ENCODE measurements at regions not wholly inside any gene's neighbourhood (a gene's known extent, or its start where the extent isn't known, plus 50 kb on each side); places are given as distances from the start of the nearest gene placed in this dataset.
"Not testable (repeated sequence)": the region's sequence is repeated elsewhere in the genome, so short reads cannot be mapped to it uniquely, and the experiment has no call there.

DNA sequence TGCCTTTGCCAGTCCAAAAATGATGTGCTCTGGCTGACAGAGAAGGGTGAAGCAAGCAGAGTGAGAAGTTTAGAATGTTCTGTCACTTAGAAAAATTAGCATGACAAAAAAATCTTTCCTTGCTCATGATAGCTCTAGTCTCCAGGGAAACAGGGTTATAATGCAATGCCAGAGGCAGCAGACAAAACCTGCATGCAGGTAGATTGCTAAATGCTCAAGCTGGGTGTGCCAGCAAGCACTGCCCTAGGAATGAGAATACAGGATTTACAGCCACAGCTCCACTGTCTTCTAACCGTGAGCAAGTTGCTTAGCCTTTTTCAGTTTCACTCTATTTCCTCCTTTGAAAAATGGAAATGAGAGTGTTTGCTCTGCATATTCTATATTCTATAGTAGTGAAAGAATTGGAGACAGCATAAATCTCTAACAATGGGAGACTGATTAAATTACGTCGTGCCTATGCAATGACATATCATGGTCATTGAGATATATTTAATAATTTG lies 516.6 kb upstream of the C16orf82 start:
- intact Hi-C loops (cut with DNase I, micrococcal nuclease): no loop called here
- Mint-ChIP-seq H3K27me3 (peaks cover 16% of the 10 kb centered on the region), H3K9me3 (ENCODE audit: low read depth) (no peaks in the 10 kb centered on the region), H3K4me3 (no peak overlapping the region), H3K4me1 (no peaks in the 10 kb centered on the region), H3K36me3 (ENCODE audit: low read depth) (no peaks in the 10 kb centered on the region), H3K27ac (no peak overlapping the region)
- POLR2A ChIA-PET: no interaction called here
- CTCF ChIA-PET: interaction anchor here (1.1 kb wide), 1 partner anchor 22 kb away, joined by 3 read pairs; no protein-coding TSS in a partner anchor
- ATAC-seq (no peak), DNase-seq (no peak)

DNA sequence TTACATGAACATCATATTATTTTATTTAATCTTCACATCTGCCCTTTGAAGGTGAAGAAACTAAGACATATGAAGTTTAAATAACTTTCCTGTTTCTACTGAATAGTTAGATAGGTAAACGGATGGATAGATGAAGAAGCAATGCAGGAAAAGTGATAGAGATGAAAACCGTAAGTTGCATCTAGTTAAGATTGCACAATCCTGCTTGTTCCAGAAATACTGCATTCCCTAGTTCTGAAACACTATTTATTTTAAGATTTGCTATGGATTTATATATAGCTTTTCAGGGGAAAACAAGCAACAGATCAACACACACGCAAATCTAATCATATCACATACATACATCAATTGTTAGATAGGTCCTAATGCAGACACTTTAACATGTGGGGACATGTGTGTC lies 512.7 kb upstream of the C16orf82 start:
- H3K4me3 Mint-ChIP-seq: no peak overlapping the region
- ChIA-PET CTCF (no interaction called here), POLR2A (no interaction called here)
- peaks cover 22% of the 10 kb centered on the region for H3K27me3 Mint-ChIP-seq
- no peaks in the 10 kb centered on the region for H3K4me1 Mint-ChIP-seq
- no peak for ATAC-seq
- no peaks in the 10 kb centered on the region for H3K9me3 Mint-ChIP-seq (ENCODE audit: low read depth)
- intact Hi-C loops (cut with DNase I, micrococcal nuclease): no loop called here
- H3K36me3 Mint-ChIP-seq (ENCODE audit: low read depth): no peaks in the 10 kb centered on the region
- no peak for DNase-seq
- no peak overlapping the region for H3K27ac Mint-ChIP-seq

GRCh38 chr16:26561303-26561702 lies 505.4 kb upstream of the C16orf82 start:
- ChIA-PET POLR2A (no interaction called here), CTCF (interaction anchor here (1.5 kb wide), 1 partner anchor 85 kb away, joined by 3 read pairs; no protein-coding TSS in a partner anchor)
- no peaks in the 10 kb centered on the region for H3K9me3 Mint-ChIP-seq (ENCODE audit: low read depth)
- DNase-seq (no peak), ATAC-seq (no peak)
- H3K27me3 Mint-ChIP-seq: peaks cover 39% of the 10 kb centered on the region
- H3K27ac Mint-ChIP-seq: no peak overlapping the region
- intact Hi-C loops (cut with DNase I, micrococcal nuclease): no loop called here
- H3K36me3 Mint-ChIP-seq (ENCODE audit: low read depth): no peaks in the 10 kb centered on the region
- no peaks in the 10 kb centered on the region for H3K4me1 Mint-ChIP-seq
- no peak overlapping the region for H3K4me3 Mint-ChIP-seq

DNA sequence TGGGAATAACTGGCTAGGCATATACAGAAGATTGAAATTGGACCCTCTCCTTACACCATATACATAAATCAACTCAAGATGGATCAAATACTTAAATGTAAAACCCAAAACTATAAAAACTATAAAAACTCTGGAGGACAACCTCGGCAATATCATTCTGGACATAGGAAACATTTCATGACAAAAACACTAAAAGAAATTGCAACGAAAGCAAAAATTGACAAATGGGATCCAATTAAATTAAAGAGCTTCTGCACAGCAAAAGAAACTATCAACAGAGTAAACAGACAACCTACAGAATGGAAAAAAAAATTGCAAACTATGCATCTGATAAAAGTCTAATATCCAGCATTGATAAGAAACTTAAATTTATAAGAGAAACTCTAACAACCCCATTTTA lies 503.7 kb upstream of the C16orf82 start:
- peaks cover 33% of the 10 kb centered on the region for H3K27me3 Mint-ChIP-seq
- POLR2A ChIA-PET: no interaction called here

DNA sequence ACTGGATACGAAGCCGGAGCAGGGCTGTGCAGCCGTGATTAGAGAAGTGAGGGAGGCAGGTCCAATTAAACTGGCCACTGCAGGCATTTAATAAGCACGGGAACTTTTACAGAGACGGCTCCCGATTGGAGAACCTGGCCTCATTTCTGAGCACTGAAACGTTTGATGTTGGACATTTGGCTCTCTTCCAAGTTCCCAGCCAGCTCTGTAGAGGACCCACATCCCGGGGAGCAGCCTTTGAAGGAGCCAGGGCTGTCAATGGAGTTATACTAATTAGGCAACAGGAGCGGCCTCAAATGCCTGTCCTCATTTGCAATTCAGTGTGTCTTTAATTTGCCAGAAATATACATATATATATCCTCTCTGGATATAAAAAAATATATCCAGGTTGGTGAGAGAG lies 499.4 kb upstream of the C16orf82 start:
- Mint-ChIP-seq H3K27ac (no peak overlapping the region), H3K4me1 (no peaks in the 10 kb centered on the region), H3K4me3 (no peak overlapping the region), H3K9me3 (ENCODE audit: low read depth) (no peaks in the 10 kb centered on the region), H3K36me3 (ENCODE audit: low read depth) (no peaks in the 10 kb centered on the region), H3K27me3 (peaks cover 11% of the 10 kb centered on the region)
- ChIA-PET POLR2A (no interaction called here), CTCF (no interaction called here)
- DNase-seq (no peak), ATAC-seq (no peak)
- intact Hi-C loops (cut with DNase I, micrococcal nuclease): no loop called here

More for the DNA sequence above, 503.7 kb upstream of the C16orf82 start:
- Mint-ChIP-seq H3K9me3 (ENCODE audit: low read depth) (no peaks in the 10 kb centered on the region), H3K4me1 (no peaks in the 10 kb centered on the region), H3K27ac (no peak overlapping the region), H3K36me3 (ENCODE audit: low read depth) (no peaks in the 10 kb centered on the region), H3K4me3 (no peak overlapping the region)
- ATAC-seq: no peak
- intact Hi-C loops (cut with DNase I, micrococcal nuclease): no loop called here
- CTCF ChIA-PET: no interaction called here
- DNase-seq: no peak

- Mint-ChIP-seq H3K27ac (no peak overlapping the region), H3K27me3 (peaks cover 4% of the 10 kb centered on the region), H3K9me3 (ENCODE audit: low read depth) (no peaks in the 10 kb centered on the region), H3K36me3 (ENCODE audit: low read depth) (no peaks in the 10 kb centered on the region), H3K4me1 (no peaks in the 10 kb centered on the region), H3K4me3 (no peak overlapping the region)
- DNase-seq: peak; percentile 25
- ATAC-seq: peak; percentile 64
- intact Hi-C loops (cut with DNase I, micrococcal nuclease): loop anchor here in 1 of 2 experiments (2.0 kb wide), 1 partner anchor 731 kb away; no protein-coding TSS in a partner anchor
- CTCF ChIA-PET: interaction anchor here (0.7 to 1.8 kb wide), 6 partner anchors 15 to 186 kb away, joined by 3 to 5 read pairs (median 3); no protein-coding TSS in a partner anchor
- POLR2A ChIA-PET: no interaction called here
These were observed 496.9 kb upstream of the C16orf82 start for GRCh38 chr16:26569793-26570192.

GRCh38 chr16:26578748-26579147 lies 488.0 kb upstream of the C16orf82 start:
- CTCF ChIA-PET: interaction anchor here (1.2 kb wide), 1 partner anchor 13 kb away, joined by 3 read pairs; no protein-coding TSS in a partner anchor
- DNase-seq: no peak
- H3K4me1 Mint-ChIP-seq: no peaks in the 10 kb centered on the region
- no peak overlapping the region for H3K4me3 Mint-ChIP-seq
- peaks cover 33% of the 10 kb centered on the region for H3K27me3 Mint-ChIP-seq
- no peak for ATAC-seq
- POLR2A ChIA-PET: no interaction called here
- peaks cover 3% of the 10 kb centered on the region for H3K9me3 Mint-ChIP-seq (ENCODE audit: low read depth)
- no peaks in the 10 kb centered on the region for H3K36me3 Mint-ChIP-seq (ENCODE audit: low read depth)
- no peak overlapping the region for H3K27ac Mint-ChIP-seq
- intact Hi-C loops (cut with DNase I, micrococcal nuclease): no loop called here

GRCh38 chr16:26583803-26584202 lies 482.9 kb upstream of the C16orf82 start:
- no peak overlapping the region for H3K27ac Mint-ChIP-seq
- H3K27me3 Mint-ChIP-seq: peaks cover 38% of the 10 kb centered on the region
- CTCF ChIA-PET: interaction anchor here (1.0 kb wide), 1 partner anchor 30 kb away, joined by 3 read pairs; no protein-coding TSS in a partner anchor
- no peaks in the 10 kb centered on the region for H3K4me1 Mint-ChIP-seq
- intact Hi-C loops (cut with DNase I, micrococcal nuclease): loop anchor here in 1 of 2 experiments (10.0 kb wide), 1 partner anchor 59 kb away; no protein-coding TSS in a partner anchor
- DNase-seq (no peak), ATAC-seq (no peak)
- no peaks in the 10 kb centered on the region for H3K36me3 Mint-ChIP-seq (ENCODE audit: low read depth)
- H3K9me3 Mint-ChIP-seq (ENCODE audit: low read depth): peaks cover 7% of the 10 kb centered on the region
- POLR2A ChIA-PET: no interaction called here
- no peak overlapping the region for H3K4me3 Mint-ChIP-seq

GRCh38 chr16:26593700-26594099 lies 473.0 kb upstream of the C16orf82 start:
- H3K9me3 Mint-ChIP-seq (ENCODE audit: low read depth): no peaks in the 10 kb centered on the region
- intact Hi-C loops (cut with DNase I, micrococcal nuclease): loop anchor here in 1 of 2 experiments (10.0 kb wide), 1 partner anchor 1579 kb away; the partner anchor contains the start of gene ARHGAP17
- CTCF ChIA-PET: interaction anchor here (0.7 to 1.2 kb wide), 2 partner anchors 12 to 815 kb away, joined by 3 to 5 read pairs; no protein-coding TSS in a partner anchor
- DNase-seq (no peak), ATAC-seq (no peak)
- H3K27me3 Mint-ChIP-seq: peaks cover 24% of the 10 kb centered on the region
- H3K4me1 Mint-ChIP-seq: peaks cover 38% of the 10 kb centered on the region
- H3K36me3 Mint-ChIP-seq (ENCODE audit: low read depth): no peaks in the 10 kb centered on the region
- H3K4me3 Mint-ChIP-seq: no peak overlapping the region
- no peak overlapping the region for H3K27ac Mint-ChIP-seq
- POLR2A ChIA-PET: no interaction called here

DNA sequence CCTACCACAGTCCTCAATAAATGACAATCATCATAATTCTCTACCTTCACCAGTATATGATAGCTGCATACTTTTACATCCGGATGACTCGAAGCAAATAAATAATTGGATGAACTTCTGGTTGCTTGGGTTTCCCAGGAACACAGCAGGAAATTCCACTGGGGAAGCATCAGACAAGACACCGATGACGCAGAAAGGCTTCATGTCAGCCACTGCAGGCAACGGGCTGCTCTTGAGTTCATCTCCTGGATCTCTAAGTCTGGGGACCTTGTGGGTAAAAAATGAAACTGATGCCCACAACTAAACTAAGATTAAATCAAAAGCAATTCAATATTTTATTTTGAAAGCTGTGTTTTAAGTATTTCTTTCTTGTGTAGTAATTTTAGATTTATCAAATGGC lies 472.1 kb upstream of the C16orf82 start:
- ATAC-seq (no peak), DNase-seq (no peak)
- Mint-ChIP-seq H3K27me3 (peaks cover 21% of the 10 kb centered on the region), H3K36me3 (ENCODE audit: low read depth) (peaks cover 2% of the 10 kb centered on the region), H3K4me1 (peaks cover 47% of the 10 kb centered on the region), H3K4me3 (no peak overlapping the region), H3K9me3 (ENCODE audit: low read depth) (no peaks in the 10 kb centered on the region), H3K27ac (peak overlapping the region; percentile 52)
- ChIA-PET CTCF (interaction anchor here (0.7 to 1.2 kb wide), 2 partner anchors 11 to 816 kb away, joined by 3 to 5 read pairs; no protein-coding TSS in a partner anchor), POLR2A (no interaction called here)
- intact Hi-C loops (cut with DNase I, micrococcal nuclease): loop anchor here in 1 of 2 experiments (5.0 to 10.0 kb wide), 4 partner anchors 583 to 1580 kb away; partner anchors contain the start of gene ARHGAP17

DNA sequence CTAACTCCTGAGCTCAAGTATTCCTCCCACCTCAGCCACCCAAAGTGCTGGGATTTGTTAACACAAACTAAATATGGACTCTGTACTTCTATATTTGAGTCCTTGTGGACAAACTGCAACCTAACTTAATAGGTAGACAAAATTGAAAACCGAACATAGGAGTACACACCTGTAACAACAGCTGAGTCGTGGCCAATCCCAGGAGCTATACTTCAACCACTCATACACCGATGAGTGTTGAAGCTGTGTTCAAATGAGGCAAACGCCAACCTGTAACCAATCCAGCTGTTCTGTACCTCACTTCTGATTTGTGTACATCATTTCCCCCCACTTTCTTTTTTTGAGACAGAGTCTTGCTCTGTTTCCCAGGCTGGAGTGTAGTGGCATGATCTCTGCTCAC lies 471.5 kb upstream of the C16orf82 start:
- H3K36me3 Mint-ChIP-seq (ENCODE audit: low read depth): peaks cover 2% of the 10 kb centered on the region
- H3K9me3 Mint-ChIP-seq (ENCODE audit: low read depth): no peaks in the 10 kb centered on the region
- ChIA-PET POLR2A (no interaction called here), CTCF (no interaction called here)
- intact Hi-C loops (cut with DNase I, micrococcal nuclease): loop anchor here in 1 of 2 experiments (5.0 to 10.0 kb wide), 4 partner anchors 582 to 1580 kb away; partner anchors contain the start of gene ARHGAP17
- peaks cover 47% of the 10 kb centered on the region for H3K4me1 Mint-ChIP-seq
- no peak for ATAC-seq
- H3K27me3 Mint-ChIP-seq: peaks cover 20% of the 10 kb centered on the region
- H3K4me3 Mint-ChIP-seq: no peak overlapping the region
- peak overlapping the region; percentile 42 for H3K27ac Mint-ChIP-seq
- no peak for DNase-seq

DNA sequence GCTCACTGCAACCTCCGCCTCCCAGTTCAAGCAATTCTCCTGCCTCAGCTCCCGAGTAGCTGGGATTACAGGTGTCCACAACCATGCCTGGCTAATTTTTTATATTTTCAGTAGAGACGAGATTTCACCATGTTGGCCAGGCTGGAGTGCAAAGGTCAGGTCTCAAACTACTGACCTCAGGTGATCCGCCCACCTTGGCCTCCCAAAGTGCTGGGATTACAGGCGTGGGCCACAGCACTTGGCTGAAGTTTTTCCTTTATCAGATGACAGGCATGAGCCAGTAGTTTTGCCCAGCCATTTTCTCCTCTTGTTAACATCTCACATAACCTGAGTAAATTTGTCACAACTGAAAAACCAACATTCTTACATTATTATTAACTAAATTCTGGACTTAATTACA lies 470.7 kb upstream of the C16orf82 start:
- H3K9me3 Mint-ChIP-seq (ENCODE audit: low read depth); CTCF ChIA-PET; H3K4me3 Mint-ChIP-seq; H3K36me3 Mint-ChIP-seq (ENCODE audit: low read depth); DNase-seq; ATAC-seq; POLR2A ChIA-PET: not testable (repeated sequence)
- Mint-ChIP-seq H3K27me3 (peaks cover 15% of the 10 kb centered on the region), H3K27ac (peak overlapping the region; percentile 61), H3K4me1 (peaks cover 42% of the 10 kb centered on the region)
- intact Hi-C loops (cut with DNase I, micrococcal nuclease): loop anchor here in 1 of 2 experiments (5.0 to 10.0 kb wide), 4 partner anchors 581 to 1581 kb away; partner anchors contain the start of gene ARHGAP17
